Endothelial cell of umbilical vein (primary cell): ENCODE measurements at regions not wholly inside any gene's neighbourhood (a gene's known extent, or its start where the extent isn't known, plus 50 kb on each side); places are given as distances from the start of the nearest gene placed in this dataset.

Experiments used
- BruUV-seq: library from RNA; stranded (reverse); fragments of 400-500 nt; replicated peaks from 2 replicates; lab custom pipeline; 2021; lab: Mats Ljungman, UMichigan
- CTCF ChIA-PET: fragments of 300-600, 350-600 bp; sonication (Branson Sonifier 250); formaldehyde crosslinking; loops from one replicate; lab custom pipeline; 2021; ENCODE audit warnings: antibody characterized with exemption, inconsistent platforms; lab: Charles Lee
- POLR2A ChIA-PET: fragments of 300-600, 350-600 bp; sonication (Branson Sonifier 250); formaldehyde crosslinking; loops from one replicate; lab custom pipeline; 2021; ENCODE audit warnings: antibody characterized with exemption, inconsistent platforms; lab: Charles Lee
- DNase-seq: peaks from one replicate; pipeline ENCODE4 v3.0.0-alpha.2; 2011; ENCODE audit warnings: low read depth, low spot score
- FAIRE-seq: peaks from 2 replicates; lab custom pipeline; 2011; peaks lifted over from hg19 to GRCh38; lab: Jason Lieb, UNC
- H2AFZ ChIP-seq: 2 replicates; pipeline ENCODE4 v1.6.0; 2012; ENCODE audit warnings: low read depth, low read length, control low read depth, inconsistent platforms
- H3K27ac ChIP-seq: 2 replicates; pipeline ENCODE4 v1.5.1; 2011; ENCODE audit warnings: low read depth, mild to moderate bottlenecking, control low read depth, low read length, moderate library complexity; ENCODE audit not compliant: insufficient read depth
- H3K27me3 ChIP-seq, 2 experiments: 2 replicates each; pipeline versions ENCODE4 v1.6.0 to v1.6.1; 2011; ENCODE audit warnings: low read length in 2 of 2, mixed read lengths in 1 of 2; ENCODE audit not compliant: control insufficient read depth in 2 of 2, insufficient read depth in 2 of 2
- H3K36me3 ChIP-seq, 2 experiments: 2 replicates in 1 of 2; 3 replicates in 1 of 2; pipeline ENCODE4 v1.5.1; 2011; ENCODE audit warnings: low read length in 2 of 2, mild to moderate bottlenecking in 1 of 2, moderate library complexity in 1 of 2; ENCODE audit not compliant: control insufficient read depth in 2 of 2, insufficient read depth in 2 of 2; ENCODE audit errors: extremely low read depth in 1 of 2
- H3K4me1 ChIP-seq: 3 replicates; pipeline ENCODE4 v1.5.1; 2011; ENCODE audit warnings: mild to moderate bottlenecking, low read length; ENCODE audit not compliant: control insufficient read depth, insufficient read depth; ENCODE audit errors: extremely low read depth
- H3K4me2 ChIP-seq: 2 replicates; pipeline ENCODE4 v1.6.1; 2011; ENCODE audit warnings: low read length, control low read depth, mixed read lengths; ENCODE audit not compliant: insufficient read depth
- H3K4me3 ChIP-seq, 3 experiments: fragments of 200-600 bp in 1 of 3; sonication (generic), shearing (Covaris generic) in 1 of 3; replicated peaks in 1 of 3; 2 replicates each; pipeline ENCODE4 v1.5.1; 2011 to 2016; ENCODE audit warnings: control low read depth in 3 of 3, low read length in 3 of 3, mild to moderate bottlenecking in 2 of 3, inconsistent platforms in 1 of 3, low read depth in 1 of 3, moderate library complexity in 1 of 3; ENCODE audit not compliant: insufficient read depth in 1 of 3
- H3K79me2 ChIP-seq: 2 replicates; pipeline ENCODE4 v1.6.0; 2012; ENCODE audit warnings: low read length, inconsistent platforms; ENCODE audit not compliant: control insufficient read depth, insufficient read depth
- H3K9ac ChIP-seq: replicated peaks from 2 replicates; pipeline ENCODE3; 2011; ENCODE audit warnings: low read length, control low read depth; ENCODE audit not compliant: insufficient read depth; ENCODE audit errors: extremely low read depth
- H3K9me1 ChIP-seq: replicated peaks from 3 replicates; pipeline ENCODE4 v1.6.0; 2011; ENCODE audit warnings: mild to moderate bottlenecking, low read length; ENCODE audit not compliant: control insufficient read depth, insufficient read depth; ENCODE audit errors: extremely low read depth
- H3K9me3 ChIP-seq: replicated peaks from 2 replicates; pipeline ENCODE4 v1.5.1; 2012; ENCODE audit warnings: low read length, inconsistent platforms; ENCODE audit not compliant: control insufficient read depth, insufficient read depth
- H4K20me1 ChIP-seq: replicated peaks from 2 replicates; pipeline ENCODE3; 2011; ENCODE audit warnings: mild to moderate bottlenecking, low read length; ENCODE audit not compliant: control insufficient read depth, insufficient read depth; ENCODE audit errors: extremely low read depth
- CTCF ChIP-seq, 2 donors: IDR thresholded peaks; 1 replicate in 1 of 2; 2 replicates in 1 of 2; pipeline ENCODE4 v1.5.1; 2011; ENCODE audit warnings: low read length in 2 of 2, mild to moderate bottlenecking in 2 of 2, moderate library complexity in 2 of 2, control low read depth in 1 of 2, inconsistent platforms in 1 of 2, low read depth in 1 of 2; ENCODE audit not compliant: insufficient read depth in 1 of 2; ENCODE audit errors: extremely low read depth in 1 of 2
- FOS ChIP-seq: IDR thresholded peaks from 2 replicates; pipeline ENCODE4 v1.6.1; 2011; ENCODE audit warnings: mild to moderate bottlenecking, low read length, moderate library complexity, borderline replicate concordance; ENCODE audit not compliant: insufficient read depth
- GATA2 ChIP-seq: IDR thresholded peaks from 2 replicates; pipeline ENCODE4 v1.7.0; 2011; ENCODE audit warnings: low read depth, mild to moderate bottlenecking, moderate library complexity, mixed read lengths, low read length; ENCODE audit not compliant: insufficient read length, insufficient read depth
- JUN ChIP-seq: IDR thresholded peaks from 2 replicates; pipeline ENCODE4 v1.6.1; 2011; ENCODE audit warnings: borderline replicate concordance, low read depth; ENCODE audit not compliant: insufficient read length, insufficient read depth
- POLR2A ChIP-seq: IDR thresholded peaks from 2 replicates; pipeline ENCODE4 v1.6.1; 2012; ENCODE audit warnings: low read depth, mild to moderate bottlenecking, control low read depth, low read length
- POLR2AphosphoS5 ChIP-seq: IDR thresholded peaks from 2 replicates; pipeline ENCODE4 v1.6.1; 2012; ENCODE audit warnings: low read depth, mild to moderate bottlenecking, control low read depth, low read length, moderate library complexity; ENCODE audit not compliant: insufficient read depth
- dilution Hi-C: fragments of 300-500 bp; cut with MboI; formaldehyde crosslinking; loops from one replicate; pipeline ENCODE4 v1.15.0; 2019; ENCODE audit warnings: low sequenced_read_pairs; ENCODE audit not compliant: extremely low pct_ligation_motif_present
- intact Hi-C: fragments of 100-400 bp; cut with micrococcal nuclease; formaldehyde crosslinking; loops from one replicate; pipeline ENCODE4 v1.10.0; 2022
- TF ChIP-seq, protein P1 (sequence below): IDR thresholded peaks from 2 replicates; pipeline ENCODE4 v1.6.1; 2011; ENCODE audit not compliant: insufficient read depth, insufficient read length

- Histone ChIP-seq H3K9me1 (no peaks in the 10 kb centered on the region), H3K36me3 (no peaks in the 10 kb centered on the region), H3K4me2 (no peak overlapping the region), H3K4me3 (no peak overlapping the region), H3K27ac (no peak overlapping the region), H3K79me2 (no peaks in the 10 kb centered on the region), H3K27me3 (no peaks in the 10 kb centered on the region), H3K9me3 (no peaks in the 10 kb centered on the region), H2AFZ (no peak overlapping the region), H3K4me1 (no peaks in the 10 kb centered on the region), H3K9ac (no peak overlapping the region), H4K20me1 (no peaks in the 10 kb centered on the region)
- CTCF ChIA-PET, result no interaction called here
- intact Hi-C loops, result no loop called here
- DNase-seq (no peak), FAIRE-seq (no peak)
- dilution Hi-C loops, result no loop called here
- POLR2A ChIA-PET, result no interaction called here
- TF ChIP-seq POLR2A, result no peak
- no peak for TF ChIP-seq FOS
- TF ChIP-seq CTCF (IDR thresholded peaks at IDR 0.05; ENCODE audit: extremely low read depth in 1 of 2, insufficient read depth in 1 of 2, low read depth in 1 of 2, low read length in 2 of 2), result no peak
- TF ChIP-seq JUN, result no peak
- TF ChIP-seq, protein P1, sequence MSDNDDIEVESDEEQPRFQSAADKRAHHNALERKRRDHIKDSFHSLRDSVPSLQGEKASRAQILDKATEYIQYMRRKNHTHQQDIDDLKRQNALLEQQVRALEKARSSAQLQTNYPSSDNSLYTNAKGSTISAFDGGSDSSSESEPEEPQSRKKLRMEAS, result no peak
- no peak for TF ChIP-seq GATA2
- TF ChIP-seq POLR2AphosphoS5, result no peak
- BruUV-seq, result no TSS peak
Observed at GRCh38 chr4:159689526-159689925, 586.6 kb downstream of the RAPGEF2 start.
